ENCODE measurements at regions not wholly inside any gene's neighbourhood (a gene's known extent, or its start where the extent isn't known, plus 50 kb on each side); places are given as distances from the start of the nearest gene placed in this dataset.

- H3K9ac ChIP-seq (ENCODE audit: low read depth, low read length), result no peak overlapping the region
- H3K4me3 ChIP-seq (ENCODE audit: low read length), result no peak overlapping the region
- H3K9me3 ChIP-seq (ENCODE audit: insufficient read depth, low read depth, low read length), result no peaks in the 10 kb centered on the region
- H3K27ac ChIP-seq (ENCODE audit: low read depth, low read length), result no peak overlapping the region
- H3K36me3 ChIP-seq (ENCODE audit: insufficient read depth, low read length), result no peaks in the 10 kb centered on the region
- no peaks in the 10 kb centered on the region for H3K27me3 ChIP-seq (ENCODE audit: insufficient read depth, low read length)
- no peaks in the 10 kb centered on the region for H3K4me1 ChIP-seq (ENCODE audit: insufficient read depth, low read length)
- WGBS, result 88% methylated on average over 5 of the region's 6 CpGs
Measured at GRCh38 chr3:177420651-177421480, 223.6 kb upstream of the TBL1XR1 start.

DNA sequence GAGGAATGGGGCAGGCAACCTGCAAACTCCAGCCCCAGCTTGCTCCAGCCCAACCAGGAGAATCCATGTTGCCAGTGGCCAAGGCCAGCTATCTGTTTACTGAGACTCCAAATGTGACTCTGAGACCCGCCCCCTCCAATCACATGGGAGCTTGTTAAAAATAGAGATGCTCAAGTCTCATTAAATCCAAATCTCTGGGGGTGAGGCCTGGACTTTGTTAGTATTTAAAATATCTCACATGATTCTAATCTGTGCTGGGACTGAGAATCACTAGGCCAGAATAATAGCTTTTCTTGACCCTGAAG is 224.2 kb upstream of the TBL1XR1 start:
- no peak overlapping the region for H3K4me3 ChIP-seq (ENCODE audit: low read length)
- H3K36me3 ChIP-seq (ENCODE audit: insufficient read depth, low read length), result no peaks in the 10 kb centered on the region
- WGBS, result 100% methylated on average over 1 of the region's 1 CpG
- no peak overlapping the region for H3K27ac ChIP-seq (ENCODE audit: low read depth, low read length)
- H3K9me3 ChIP-seq (ENCODE audit: insufficient read depth, low read depth, low read length), result no peaks in the 10 kb centered on the region
- no peaks in the 10 kb centered on the region for H3K27me3 ChIP-seq (ENCODE audit: insufficient read depth, low read length)
- no peak overlapping the region for H3K9ac ChIP-seq (ENCODE audit: low read depth, low read length)
- H3K4me1 ChIP-seq (ENCODE audit: insufficient read depth, low read length), result no peaks in the 10 kb centered on the region

GRCh38 chr3:177424521-177424920 is 227.2 kb upstream of the TBL1XR1 start:
- H3K27ac ChIP-seq (ENCODE audit: low read depth, low read length), result no peak overlapping the region
- 0 out of 2 replicates have a peak, but pooled peaks cover 4% of the 10 kb centered on the region for H3K4me1 ChIP-seq (ENCODE audit: insufficient read depth, low read length)
- no peaks in the 10 kb centered on the region for H3K27me3 ChIP-seq (ENCODE audit: insufficient read depth, low read length)
- no peak overlapping the region for H3K4me3 ChIP-seq (ENCODE audit: low read length)
- H3K9ac ChIP-seq (ENCODE audit: low read depth, low read length), result no peak overlapping the region
- no peaks in the 10 kb centered on the region for H3K9me3 ChIP-seq (ENCODE audit: insufficient read depth, low read depth, low read length)
- 90% methylated on average over 3 of the region's 3 CpGs for WGBS
- no peaks in the 10 kb centered on the region for H3K36me3 ChIP-seq (ENCODE audit: insufficient read depth, low read length)

GRCh38 chr3:177425042-177425441 is 227.8 kb upstream of the TBL1XR1 start:
- no peak overlapping the region for H3K27ac ChIP-seq (ENCODE audit: low read depth, low read length)
- H3K9me3 ChIP-seq (ENCODE audit: insufficient read depth, low read depth, low read length), result no peaks in the 10 kb centered on the region
- H3K4me3 ChIP-seq (ENCODE audit: low read length), result no peak overlapping the region
- no peaks in the 10 kb centered on the region for H3K27me3 ChIP-seq (ENCODE audit: insufficient read depth, low read length)
- no peaks in the 10 kb centered on the region for H3K36me3 ChIP-seq (ENCODE audit: insufficient read depth, low read length)
- 0 out of 2 replicates have a peak, but pooled peaks cover 10% of the 10 kb centered on the region for H3K4me1 ChIP-seq (ENCODE audit: insufficient read depth, low read length)
- H3K9ac ChIP-seq (ENCODE audit: low read depth, low read length), result no peak overlapping the region
- 86% methylated on average over 2 of the region's 3 CpGs for WGBS

- Histone ChIP-seq H3K4me1 (ENCODE audit: insufficient read depth, low read length) (peaks cover 21% of the 10 kb centered on the region), H3K27me3 (ENCODE audit: insufficient read depth, low read length) (no peaks in the 10 kb centered on the region), H3K27ac (ENCODE audit: low read depth, low read length) (no peak overlapping the region), H3K4me3 (ENCODE audit: low read length) (no peak overlapping the region), H3K9ac (ENCODE audit: low read depth, low read length) (no peak overlapping the region), H3K36me3 (ENCODE audit: insufficient read depth, low read length) (no peaks in the 10 kb centered on the region), H3K9me3 (ENCODE audit: insufficient read depth, low read depth, low read length) (no peaks in the 10 kb centered on the region)
- WGBS, result 98% methylated on average over 3 of the region's 3 CpGs
Measured at GRCh38 chr3:177426106-177426877, 229.0 kb upstream of the TBL1XR1 start.

- Histone ChIP-seq H3K27me3 (ENCODE audit: insufficient read depth, low read length) (no peaks in the 10 kb centered on the region), H3K36me3 (ENCODE audit: insufficient read depth, low read length) (no peaks in the 10 kb centered on the region), H3K9ac (ENCODE audit: low read depth, low read length) (no peak overlapping the region), H3K27ac (ENCODE audit: low read depth, low read length) (no peak overlapping the region), H3K9me3 (ENCODE audit: insufficient read depth, low read depth, low read length) (no peaks in the 10 kb centered on the region), H3K4me1 (ENCODE audit: insufficient read depth, low read length) (peaks cover 28% of the 10 kb centered on the region), H3K4me3 (ENCODE audit: low read length) (no peak overlapping the region)
- 93% methylated on average over 6 of the region's 7 CpGs for WGBS
Measured at GRCh38 chr3:177426878-177427495, 229.7 kb upstream of the TBL1XR1 start.

- 85% methylated on average over 1 of the region's 1 CpG for WGBS
- no peaks in the 10 kb centered on the region for H3K9me3 ChIP-seq (ENCODE audit: insufficient read depth, low read depth, low read length)
- peaks cover 29% of the 10 kb centered on the region for H3K4me1 ChIP-seq (ENCODE audit: insufficient read depth, low read length)
- no peak overlapping the region for H3K27ac ChIP-seq (ENCODE audit: low read depth, low read length)
- no peak overlapping the region for H3K9ac ChIP-seq (ENCODE audit: low read depth, low read length)
- no peaks in the 10 kb centered on the region for H3K36me3 ChIP-seq (ENCODE audit: insufficient read depth, low read length)
- H3K27me3 ChIP-seq (ENCODE audit: insufficient read depth, low read length), result no peaks in the 10 kb centered on the region
- H3K4me3 ChIP-seq (ENCODE audit: low read length), result no peak overlapping the region
Measured at GRCh38 chr3:177427540-177427939, 230.3 kb upstream of the TBL1XR1 start.

DNA sequence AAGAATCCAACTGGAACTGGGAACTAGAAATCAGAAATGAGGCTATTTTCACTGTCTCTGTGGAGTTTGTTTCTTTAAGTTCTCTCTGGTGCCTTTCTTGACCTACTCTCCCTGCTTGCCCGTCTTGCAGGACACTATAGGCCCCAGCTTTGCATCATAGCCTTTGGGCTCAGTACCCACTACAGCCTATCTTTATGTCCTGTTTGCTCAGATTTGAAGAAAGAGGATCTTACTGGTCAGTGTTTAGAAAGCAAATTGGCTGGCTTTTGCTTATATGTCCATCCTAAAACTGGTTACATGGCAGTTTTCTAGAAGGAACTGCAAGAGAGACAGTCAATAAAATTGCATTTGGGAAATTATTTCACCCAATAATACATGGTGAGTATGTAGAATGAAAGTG is 231.8 kb upstream of the TBL1XR1 start:
- 71% methylated on average over 1 of the region's 1 CpG for WGBS
- no peak overlapping the region for H3K4me3 ChIP-seq (ENCODE audit: low read length)
- H3K36me3 ChIP-seq (ENCODE audit: insufficient read depth, low read length), result no peaks in the 10 kb centered on the region
- no peak overlapping the region for H3K27ac ChIP-seq (ENCODE audit: low read depth, low read length)
- no peaks in the 10 kb centered on the region for H3K9me3 ChIP-seq (ENCODE audit: insufficient read depth, low read depth, low read length)
- no peaks in the 10 kb centered on the region for H3K27me3 ChIP-seq (ENCODE audit: insufficient read depth, low read length)
- H3K4me1 ChIP-seq (ENCODE audit: insufficient read depth, low read length), result peaks cover 29% of the 10 kb centered on the region
- H3K9ac ChIP-seq (ENCODE audit: low read depth, low read length), result no peak overlapping the region

GRCh38 chr3:177429771-177430170 is 232.5 kb upstream of the TBL1XR1 start:
- no peaks in the 10 kb centered on the region for H3K27me3 ChIP-seq (ENCODE audit: insufficient read depth, low read length)
- H3K4me1 ChIP-seq (ENCODE audit: insufficient read depth, low read length), result peaks cover 29% of the 10 kb centered on the region
- H3K36me3 ChIP-seq (ENCODE audit: insufficient read depth, low read length), result no peaks in the 10 kb centered on the region
- no peak overlapping the region for H3K4me3 ChIP-seq (ENCODE audit: low read length)
- no peaks in the 10 kb centered on the region for H3K9me3 ChIP-seq (ENCODE audit: insufficient read depth, low read depth, low read length)
- H3K9ac ChIP-seq (ENCODE audit: low read depth, low read length), result no peak overlapping the region
- H3K27ac ChIP-seq (ENCODE audit: low read depth, low read length), result no peak overlapping the region
- WGBS, result 78% methylated on average over 2 of the region's 2 CpGs

GRCh38 chr3:177430653-177431052 is 233.4 kb upstream of the TBL1XR1 start:
- H3K4me3 ChIP-seq (ENCODE audit: low read length), result no peak overlapping the region
- H3K36me3 ChIP-seq (ENCODE audit: insufficient read depth, low read length), result no peaks in the 10 kb centered on the region
- WGBS, result 18% methylated on average over 5 of the region's 5 CpGs
- no peaks in the 10 kb centered on the region for H3K9me3 ChIP-seq (ENCODE audit: insufficient read depth, low read depth, low read length)
- H3K4me1 ChIP-seq (ENCODE audit: insufficient read depth, low read length), result peaks cover 29% of the 10 kb centered on the region
- H3K27ac ChIP-seq (ENCODE audit: low read depth, low read length), result no peak overlapping the region
- no peaks in the 10 kb centered on the region for H3K27me3 ChIP-seq (ENCODE audit: insufficient read depth, low read length)
- no peak overlapping the region for H3K9ac ChIP-seq (ENCODE audit: low read depth, low read length)

DNA sequence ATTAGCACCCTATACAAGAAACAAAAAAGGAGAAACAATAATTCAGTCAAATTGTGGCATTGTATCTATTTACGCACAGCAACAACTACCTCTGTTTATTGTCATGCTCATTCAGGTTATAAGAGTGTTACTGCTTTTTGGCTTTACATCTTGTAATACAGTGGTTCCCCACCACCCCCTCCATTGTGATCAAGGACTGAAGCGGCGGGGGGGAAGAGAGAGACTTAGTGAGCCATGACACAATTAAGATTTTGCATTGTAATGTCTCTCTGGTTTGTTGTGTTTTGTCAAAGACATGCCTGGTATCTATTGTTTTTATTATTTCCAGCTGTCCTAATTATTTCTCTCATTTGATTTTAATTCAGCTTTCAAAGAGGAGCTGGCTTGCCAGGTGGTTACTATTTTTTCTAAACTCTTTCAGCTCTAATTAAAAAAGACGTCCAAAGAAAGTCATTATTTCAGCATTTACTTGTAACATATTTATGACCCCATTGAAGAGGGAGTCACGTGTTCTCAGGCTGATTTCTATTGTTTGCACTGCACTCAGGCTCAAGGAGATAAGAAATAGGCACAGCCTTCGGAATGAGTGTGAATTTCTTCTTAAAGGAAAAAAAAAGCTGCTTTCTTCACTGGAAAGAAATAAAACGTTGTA is 234.4 kb upstream of the TBL1XR1 start:
- H3K36me3 ChIP-seq (ENCODE audit: insufficient read depth, low read length), result no peaks in the 10 kb centered on the region
- peaks cover 29% of the 10 kb centered on the region for H3K4me1 ChIP-seq (ENCODE audit: insufficient read depth, low read length)
- no peak overlapping the region; the same call in 1 of the 2 replicates for H3K27ac ChIP-seq (ENCODE audit: low read depth, low read length)
- no peaks in the 10 kb centered on the region for H3K27me3 ChIP-seq (ENCODE audit: insufficient read depth, low read length)
- H3K4me3 ChIP-seq (ENCODE audit: low read length), result no peak overlapping the region
- H3K9me3 ChIP-seq (ENCODE audit: insufficient read depth, low read depth, low read length), result no peaks in the 10 kb centered on the region
- no peak overlapping the region for H3K9ac ChIP-seq (ENCODE audit: low read depth, low read length)
- 42% methylated on average over 5 of the region's 7 CpGs for WGBS

Data from HUES64 (cell line).